Upper lobe of left lung (tissue), 6 donors: ENCODE measurements at regions not wholly inside any gene's neighbourhood (a gene's known extent, or its start where the extent isn't known, plus 50 kb on each side); places are given as distances from the start of the nearest gene placed in this dataset.

ENCODE experiments used
- ATAC-seq, 2 donors: fragments of 200-7000 bp; cut with Tn5 transposase; one replicate each; pipeline ENCODE4 v1.9.1; 2022; ENCODE audit warnings: mild to moderate bottlenecking in 2 of 2, moderate library complexity in 2 of 2; ENCODE audit not compliant: low FRiP score in 2 of 2
- DNase-seq, 2 donors: peaks; one replicate each; pipeline ENCODE4 v3.0.0-alpha.2; 2019 to 2020
- H3K27ac ChIP-seq, 4 donors: fragments of 200-600 bp; sonication (generic); one replicate each; pipeline ENCODE4 v1.5.1; 2016 to 2019
- H3K27me3 ChIP-seq, 4 donors: fragments of 200-600 bp; sonication (generic); one replicate each; pipeline ENCODE4 v1.5.1; 2017 to 2019
- H3K36me3 ChIP-seq, 4 donors: fragments of 200-600 bp; sonication (generic); one replicate each; pipeline ENCODE4 v1.5.1; 2016 to 2019
- H3K4me1 ChIP-seq, 4 donors: fragments of 200-600 bp; sonication (generic); one replicate each; pipeline ENCODE4 v1.5.1; 2018 to 2019
- H3K4me3 ChIP-seq, 4 donors: fragments of 200-600 bp; sonication (generic); one replicate each; pipeline ENCODE4 v1.5.1; 2017 to 2019; ENCODE audit warnings: mild to moderate bottlenecking in 2 of 4, moderate library complexity in 1 of 4
- H3K9me3 ChIP-seq, 4 donors: fragments of 200-600 bp; sonication (generic); one replicate each; pipeline ENCODE4 v1.5.1; 2018 to 2019
- EP300 ChIP-seq, 4 donors: sonication (generic); formaldehyde crosslinking; IDR thresholded peaks; one replicate each; pipeline ENCODE4 v1.5.1; 2017; ENCODE audit warnings: antibody characterized with exemption in 4 of 4, control low read depth in 2 of 4
- POLR2A ChIP-seq, 4 donors: fragments of 450-650 bp; IDR thresholded peaks; one replicate each; pipeline ENCODE4 v1.5.1; 2016 to 2017; ENCODE audit warnings: antibody characterized with exemption in 4 of 4, mild to moderate bottlenecking in 2 of 4
- POLR2AphosphoS5 ChIP-seq, 2 donors: sonication (generic); formaldehyde crosslinking; IDR thresholded peaks; one replicate each; pipeline ENCODE4 v1.5.1; 2017; ENCODE audit warnings: antibody characterized with exemption in 2 of 2
- WGBS, 2 donors: methylation state at CpG; one replicate each; pipeline ENCODE4 v1.1.5; 2017 to 2018; 5-methylcytosine and 5-hydroxymethylcytosine counted together
- TF ChIP-seq, protein P1 (sequence below), 6 experiments: fragments of 450-650 bp in 4 of 6; fragments of 200-600 bp in 2 of 6; sonication (generic) in 2 of 6; IDR thresholded peaks; one replicate each; pipeline ENCODE4 v1.5.1; 2016 to 2019; ENCODE audit warnings: antibody characterized with exemption in 6 of 6
- donor health status: DM: no; HTN: no; CAD: no; lungs with moderate emphysema.
- donor health status: DM: no; HTN: yes; CAD: no; lungs with severe emphysema.

DNA sequence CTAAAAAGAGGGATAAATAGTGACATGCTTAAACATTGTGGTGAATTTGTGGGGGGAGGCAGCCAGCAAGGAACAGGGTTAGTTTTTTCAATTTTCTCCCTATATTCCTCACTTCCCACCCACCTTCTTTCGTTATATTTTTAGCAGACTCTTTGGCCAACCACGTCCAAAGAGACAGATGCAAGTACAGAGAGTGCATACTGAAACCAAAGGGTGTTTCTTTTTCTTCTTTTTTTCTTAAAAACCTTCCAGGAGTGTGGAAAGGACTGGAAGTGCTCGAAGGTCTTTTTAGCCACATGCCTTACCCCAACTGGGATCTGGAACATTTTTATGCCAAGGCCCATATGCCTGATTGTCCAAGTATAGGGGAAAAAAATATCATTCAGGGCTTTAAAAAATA lies 59.0 kb downstream of the TNP1 start:
- Histone ChIP-seq H3K36me3 (no peaks in the 10 kb centered on the region), H3K4me1 (peaks cover 0 to 11% (median 6%) of the 10 kb centered on the region in 4 donors), H3K9me3 (no peaks in the 10 kb centered on the region), H3K4me3 (no peak overlapping the region), H3K27me3 (no peaks in the 10 kb centered on the region), H3K27ac (no peak overlapping the region)
- DNase-seq, result no peak
- TF ChIP-seq POLR2AphosphoS5 (IDR thresholded peaks at IDR 0.05), result no peak
- TF ChIP-seq, protein P1, sequence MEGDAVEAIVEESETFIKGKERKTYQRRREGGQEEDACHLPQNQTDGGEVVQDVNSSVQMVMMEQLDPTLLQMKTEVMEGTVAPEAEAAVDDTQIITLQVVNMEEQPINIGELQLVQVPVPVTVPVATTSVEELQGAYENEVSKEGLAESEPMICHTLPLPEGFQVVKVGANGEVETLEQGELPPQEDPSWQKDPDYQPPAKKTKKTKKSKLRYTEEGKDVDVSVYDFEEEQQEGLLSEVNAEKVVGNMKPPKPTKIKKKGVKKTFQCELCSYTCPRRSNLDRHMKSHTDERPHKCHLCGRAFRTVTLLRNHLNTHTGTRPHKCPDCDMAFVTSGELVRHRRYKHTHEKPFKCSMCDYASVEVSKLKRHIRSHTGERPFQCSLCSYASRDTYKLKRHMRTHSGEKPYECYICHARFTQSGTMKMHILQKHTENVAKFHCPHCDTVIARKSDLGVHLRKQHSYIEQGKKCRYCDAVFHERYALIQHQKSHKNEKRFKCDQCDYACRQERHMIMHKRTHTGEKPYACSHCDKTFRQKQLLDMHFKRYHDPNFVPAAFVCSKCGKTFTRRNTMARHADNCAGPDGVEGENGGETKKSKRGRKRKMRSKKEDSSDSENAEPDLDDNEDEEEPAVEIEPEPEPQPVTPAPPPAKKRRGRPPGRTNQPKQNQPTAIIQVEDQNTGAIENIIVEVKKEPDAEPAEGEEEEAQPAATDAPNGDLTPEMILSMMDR (IDR thresholded peaks at IDR 0.05), result no peak
- no peak for TF ChIP-seq POLR2A (IDR thresholded peaks at IDR 0.05)
- WGBS, 2 donors, result 76 to 84% methylated on average over 3 of the region's 3 CpGs
- no peak for ATAC-seq

- Histone ChIP-seq H3K27me3 (no peaks in the 10 kb centered on the region), H3K9me3 (no peaks in the 10 kb centered on the region)
Measured at GRCh38 chr2:216799873-216800431, 59.9 kb downstream of the TNP1 start.

DNA sequence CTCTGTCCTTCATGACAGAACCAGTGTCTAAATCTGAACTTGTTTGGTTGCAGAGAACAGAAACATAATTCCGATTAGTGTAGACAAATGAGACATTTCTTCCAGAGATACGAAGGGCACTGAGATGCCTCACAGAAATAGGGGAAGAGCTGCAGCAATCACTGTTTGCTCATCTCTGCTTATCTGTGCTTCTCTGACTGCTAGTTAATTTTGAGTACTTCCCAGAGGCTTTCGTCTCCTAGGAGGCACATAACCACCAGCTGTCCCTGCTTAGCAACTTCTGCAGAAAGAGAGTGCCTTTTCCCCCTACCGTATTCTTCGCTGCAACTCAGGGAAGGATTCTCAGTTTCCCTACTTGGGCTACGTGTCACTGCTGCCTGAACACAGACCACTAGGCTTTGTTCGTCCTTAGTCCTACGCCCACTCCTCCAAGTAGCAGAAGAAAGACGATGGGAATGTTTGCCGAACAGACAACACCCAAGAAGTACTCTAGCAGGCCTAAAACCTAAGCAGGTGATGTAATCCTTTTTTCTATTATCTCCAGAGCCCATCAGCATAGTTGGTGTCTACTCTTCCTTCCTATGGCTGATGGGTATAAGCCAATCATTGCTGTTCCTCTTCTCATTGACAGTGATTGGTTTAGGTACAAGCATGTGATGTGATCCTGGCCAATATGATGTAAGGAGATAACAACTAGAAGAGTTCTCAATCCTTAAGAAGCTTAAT lies 63.6 kb downstream of the TNP1 start:
- TF ChIP-seq, protein P1 (IDR thresholded peaks at IDR 0.05), result no peak
- TF ChIP-seq POLR2A (IDR thresholded peaks at IDR 0.05) (no peak), POLR2AphosphoS5 (IDR thresholded peaks at IDR 0.05) (no peak), EP300 (IDR thresholded peaks at IDR 0.05) (no peak)
- WGBS, 2 donors, result 90 to 93% methylated on average over 10 of the region's 10 CpGs
- no peaks in the 10 kb centered on the region for H3K27me3 ChIP-seq
- H3K36me3 ChIP-seq, result no peaks in the 10 kb centered on the region
- peaks cover 0 to 3% (median 0%) of the 10 kb centered on the region in 4 donors for H3K4me1 ChIP-seq
- no peak overlapping the region for H3K27ac ChIP-seq
- DNase-seq (no peak), ATAC-seq (no peak)
- H3K4me3 ChIP-seq, result no peak overlapping the region
- H3K9me3 ChIP-seq, result no peaks in the 10 kb centered on the region

More at GRCh38 chr2:216799873-216800431, 59.9 kb downstream of the TNP1 start:
- peaks cover 0 to 7% (median 5%) of the 10 kb centered on the region in 4 donors for H3K4me1 ChIP-seq
- TF ChIP-seq, protein P1 (IDR thresholded peaks at IDR 0.05), result no peak
- H3K27ac ChIP-seq, result no peak overlapping the region
- no peak overlapping the region for H3K4me3 ChIP-seq
- H3K36me3 ChIP-seq, result no peaks in the 10 kb centered on the region
- WGBS, 2 donors, result 81 to 84% methylated on average over 3 of the region's 3 CpGs
- DNase-seq (no peak), ATAC-seq (peak in 1 of 2 donors; percentile 81)

GRCh38 chr2:216793386-216793785 lies 66.5 kb downstream of the TNP1 start:
- no peaks in the 10 kb centered on the region for H3K9me3 ChIP-seq
- WGBS, 2 donors, result 89 to 94% methylated on average over 7 of the region's 7 CpGs
- TF ChIP-seq, protein P1 (IDR thresholded peaks at IDR 0.05), result no peak
- TF ChIP-seq POLR2AphosphoS5 (IDR thresholded peaks at IDR 0.05), result no peak
- TF ChIP-seq POLR2A (IDR thresholded peaks at IDR 0.05), result no peak
- no peak for TF ChIP-seq EP300 (IDR thresholded peaks at IDR 0.05)

More at GRCh38 chr2:216793386-216793785, 66.5 kb downstream of the TNP1 start:
- DNase-seq (no peak), ATAC-seq (no peak)
- H3K36me3 ChIP-seq, result no peaks in the 10 kb centered on the region
- H3K27me3 ChIP-seq, result no peaks in the 10 kb centered on the region
- H3K27ac ChIP-seq, result no peak overlapping the region
- peaks cover 0 to 3% (median 0%) of the 10 kb centered on the region in 4 donors for H3K4me1 ChIP-seq
- H3K4me3 ChIP-seq, result no peak overlapping the region
